ENCODE measurements at regions not wholly inside any gene's neighbourhood (a gene's known extent, or its start where the extent isn't known, plus 50 kb on each side); places are given as distances from the start of the nearest gene placed in this dataset.

- no peak overlapping the region for H3K4me3 ChIP-seq (replicated peaks; ENCODE audit: low read depth, low read length)
- TF ChIP-seq, protein P1, sequence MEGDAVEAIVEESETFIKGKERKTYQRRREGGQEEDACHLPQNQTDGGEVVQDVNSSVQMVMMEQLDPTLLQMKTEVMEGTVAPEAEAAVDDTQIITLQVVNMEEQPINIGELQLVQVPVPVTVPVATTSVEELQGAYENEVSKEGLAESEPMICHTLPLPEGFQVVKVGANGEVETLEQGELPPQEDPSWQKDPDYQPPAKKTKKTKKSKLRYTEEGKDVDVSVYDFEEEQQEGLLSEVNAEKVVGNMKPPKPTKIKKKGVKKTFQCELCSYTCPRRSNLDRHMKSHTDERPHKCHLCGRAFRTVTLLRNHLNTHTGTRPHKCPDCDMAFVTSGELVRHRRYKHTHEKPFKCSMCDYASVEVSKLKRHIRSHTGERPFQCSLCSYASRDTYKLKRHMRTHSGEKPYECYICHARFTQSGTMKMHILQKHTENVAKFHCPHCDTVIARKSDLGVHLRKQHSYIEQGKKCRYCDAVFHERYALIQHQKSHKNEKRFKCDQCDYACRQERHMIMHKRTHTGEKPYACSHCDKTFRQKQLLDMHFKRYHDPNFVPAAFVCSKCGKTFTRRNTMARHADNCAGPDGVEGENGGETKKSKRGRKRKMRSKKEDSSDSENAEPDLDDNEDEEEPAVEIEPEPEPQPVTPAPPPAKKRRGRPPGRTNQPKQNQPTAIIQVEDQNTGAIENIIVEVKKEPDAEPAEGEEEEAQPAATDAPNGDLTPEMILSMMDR (IDR thresholded peaks at IDR 0.05; ENCODE audit: low read length, missing control alignments): no peak
- DNase-seq (ENCODE audit: low read depth): no peak
These were observed 271.9 kb upstream of the GPC6 start for GRCh38 chr13:92954746-92955145.

DNA sequence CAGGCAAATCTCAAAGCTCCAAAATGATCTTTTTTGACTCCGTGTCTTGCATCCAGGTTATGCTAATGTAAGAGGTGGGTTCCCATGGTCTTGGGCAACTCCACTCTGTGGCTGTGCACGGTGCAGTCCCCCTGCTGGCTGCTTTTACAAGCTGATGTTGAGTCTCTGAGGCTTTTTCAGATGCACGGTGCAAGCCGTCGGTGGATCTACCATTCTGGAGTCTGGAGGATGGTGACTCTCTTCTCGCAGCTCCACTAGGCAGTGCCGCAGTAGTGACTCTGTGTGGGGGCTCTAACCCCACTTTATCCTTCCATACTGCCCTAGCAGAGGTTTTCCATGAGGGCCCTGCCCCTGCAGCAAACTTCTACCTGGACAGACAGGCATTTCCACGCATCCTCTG is 266.8 kb upstream of the GPC6 start:
- DNase-seq (ENCODE audit: low read depth): no peak
- TF ChIP-seq, protein P1 (IDR thresholded peaks at IDR 0.05; ENCODE audit: low read length, missing control alignments): no peak

DNA sequence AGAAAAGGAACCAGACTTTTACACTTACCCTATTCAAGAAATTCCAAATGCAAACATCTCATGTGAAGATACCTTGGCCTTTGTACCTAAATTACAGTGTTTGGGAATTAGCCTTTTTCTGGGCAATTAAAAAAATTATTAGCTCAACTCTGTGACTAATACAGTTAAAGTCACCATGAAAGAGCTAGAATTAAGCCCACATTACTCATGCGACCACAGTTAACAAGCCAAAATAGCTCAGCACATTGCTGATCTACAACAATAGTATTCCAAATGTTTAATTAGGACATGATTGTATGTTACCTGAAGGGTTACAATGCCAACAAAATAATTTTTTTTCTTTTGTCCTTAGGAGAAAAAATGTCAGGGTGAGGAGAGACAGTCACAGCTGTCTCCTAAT is 263.6 kb upstream of the GPC6 start:
- TF ChIP-seq, protein P1 (IDR thresholded peaks at IDR 0.05; ENCODE audit: low read length, missing control alignments): no peak
- no peak for DNase-seq (ENCODE audit: low read depth)
- no peak overlapping the region for H3K4me3 ChIP-seq (replicated peaks; ENCODE audit: low read depth, low read length)

More for the DNA sequence above, 266.8 kb upstream of the GPC6 start:
- H3K4me3 ChIP-seq (replicated peaks; ENCODE audit: low read depth, low read length): no peak overlapping the region

- no peak overlapping the region for H3K4me3 ChIP-seq (replicated peaks; ENCODE audit: low read depth, low read length)
- no peak for DNase-seq (ENCODE audit: low read depth)
- TF ChIP-seq, protein P1 (IDR thresholded peaks at IDR 0.05; ENCODE audit: low read length, missing control alignments): no peak
These were observed 260.3 kb upstream of the GPC6 start for GRCh38 chr13:92966341-92966740.

DNA sequence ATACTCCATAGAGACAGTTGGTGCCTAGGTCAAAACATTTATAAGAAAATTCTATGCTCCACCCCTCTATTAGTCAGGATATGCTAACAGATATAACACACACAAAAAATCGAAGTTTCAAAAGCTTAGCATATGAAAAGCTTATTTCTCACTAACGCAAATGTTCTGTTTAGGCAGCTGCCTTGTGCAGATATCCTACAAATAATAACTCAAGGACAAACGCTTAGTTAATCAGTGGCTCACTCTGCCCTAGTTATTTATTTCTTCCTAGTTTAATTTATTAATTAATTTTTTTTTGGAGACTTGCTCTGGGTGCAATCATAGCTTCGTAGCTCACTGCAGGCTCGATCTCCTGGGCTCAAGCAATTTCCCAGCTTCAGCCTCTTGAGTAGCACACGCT is 259.7 kb upstream of the GPC6 start:
- no peak overlapping the region for H3K4me3 ChIP-seq (replicated peaks; ENCODE audit: low read depth, low read length)
- TF ChIP-seq, protein P1 (IDR thresholded peaks at IDR 0.05; ENCODE audit: low read length, missing control alignments): no peak
- DNase-seq (ENCODE audit: low read depth): no peak

DNA sequence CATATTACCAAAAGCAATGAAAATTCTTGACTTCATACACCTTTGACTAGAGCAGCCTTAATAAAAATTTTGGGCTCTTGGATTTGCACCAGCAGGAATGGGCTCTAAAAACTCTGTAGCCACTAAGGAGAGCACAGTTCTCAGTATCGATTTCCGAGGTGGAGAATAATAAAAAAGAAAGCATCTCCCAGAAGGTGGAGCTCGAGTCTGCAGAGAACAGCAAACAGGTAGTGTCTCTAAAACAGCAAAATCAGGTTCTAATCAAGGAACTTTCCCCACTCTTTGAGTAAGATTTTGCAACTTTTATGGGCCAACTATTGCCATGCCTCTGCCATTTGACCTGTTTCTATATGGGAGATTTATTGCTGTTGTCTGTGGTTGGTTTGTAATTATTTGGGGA is 258.7 kb upstream of the GPC6 start:
- peak; percentile 23 for DNase-seq (ENCODE audit: low read depth)
- no peak overlapping the region for H3K4me3 ChIP-seq (replicated peaks; ENCODE audit: low read depth, low read length)
- TF ChIP-seq, protein P1 (IDR thresholded peaks at IDR 0.05; ENCODE audit: low read length, missing control alignments): peak; percentile 15

- H3K4me3 ChIP-seq (replicated peaks; ENCODE audit: low read depth, low read length): no peak overlapping the region
- DNase-seq (ENCODE audit: low read depth): no peak
- TF ChIP-seq, protein P1 (IDR thresholded peaks at IDR 0.05; ENCODE audit: low read length, missing control alignments): no peak
These were observed 253.9 kb upstream of the GPC6 start for GRCh38 chr13:92972751-92973150.
